ENCODE measurements at regions not wholly inside any gene's neighbourhood (a gene's known extent, or its start where the extent isn't known, plus 50 kb on each side); places are given as distances from the start of the nearest gene placed in this dataset.

DNA sequence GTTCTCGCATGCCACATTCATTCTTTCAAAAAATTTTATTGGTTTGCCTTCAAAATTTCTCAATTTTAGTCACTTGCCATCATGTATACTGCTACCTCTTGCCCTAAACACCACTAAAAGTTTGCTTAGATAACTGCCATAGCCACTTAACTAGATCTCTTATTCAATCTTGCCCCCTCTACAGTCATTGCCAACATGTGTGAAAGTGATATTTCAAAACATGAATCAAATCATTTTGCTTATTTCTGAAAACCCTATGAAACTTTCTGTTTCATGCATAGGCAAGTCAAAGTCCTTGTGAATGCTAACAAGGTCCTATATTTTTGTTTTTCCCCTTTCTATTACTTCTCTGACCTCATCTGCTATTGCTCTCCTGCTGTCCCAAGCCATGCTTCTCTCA is 397.1 kb downstream of the KCNJ3 start:
- DNase-seq (ENCODE audit: extremely low read depth, low read depth, low spot score) = no peak

DNA sequence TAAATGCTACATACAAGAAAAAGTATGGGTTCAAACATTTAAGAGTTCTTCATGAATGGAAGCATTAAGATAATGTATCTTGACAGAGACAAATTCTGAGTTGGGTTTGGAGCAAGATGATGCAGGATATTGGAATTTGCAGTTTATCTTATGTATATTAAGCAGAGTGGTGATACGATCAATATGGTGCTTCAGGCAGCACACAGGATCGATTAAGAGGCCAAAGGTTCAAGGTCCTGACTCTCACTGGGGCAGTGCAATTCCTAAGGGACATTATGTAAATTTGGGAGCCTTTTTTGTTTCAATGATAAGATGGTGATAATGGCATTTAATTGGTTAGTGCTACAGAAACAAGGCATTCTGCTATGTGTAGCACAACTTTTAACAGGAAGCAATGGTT is 381.9 kb downstream of the KCNJ3 start:
- DNase-seq (ENCODE audit: extremely low read depth, low read depth, low spot score) = no peak

DNA sequence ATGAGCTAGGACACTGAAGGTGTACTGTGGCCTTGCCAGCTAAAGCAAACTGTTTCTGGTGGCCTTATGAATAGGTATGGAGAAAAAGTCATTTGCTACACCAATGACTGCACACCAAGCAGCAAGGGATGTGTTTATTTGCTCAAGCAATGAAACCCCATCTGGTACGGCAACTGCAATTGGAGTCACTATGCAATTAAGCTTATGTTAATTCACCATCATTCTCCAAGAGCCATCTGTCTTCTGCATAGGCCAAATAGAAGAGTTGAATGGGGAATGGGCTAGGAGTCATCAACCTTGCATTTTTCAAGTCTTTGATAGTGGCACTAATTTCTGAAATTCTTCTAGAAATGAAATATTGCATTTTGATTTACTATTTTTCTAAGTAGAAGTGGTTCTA is 372.0 kb downstream of the KCNJ3 start:
- no peak for DNase-seq (ENCODE audit: extremely low read depth, low read depth, low spot score)

DNA sequence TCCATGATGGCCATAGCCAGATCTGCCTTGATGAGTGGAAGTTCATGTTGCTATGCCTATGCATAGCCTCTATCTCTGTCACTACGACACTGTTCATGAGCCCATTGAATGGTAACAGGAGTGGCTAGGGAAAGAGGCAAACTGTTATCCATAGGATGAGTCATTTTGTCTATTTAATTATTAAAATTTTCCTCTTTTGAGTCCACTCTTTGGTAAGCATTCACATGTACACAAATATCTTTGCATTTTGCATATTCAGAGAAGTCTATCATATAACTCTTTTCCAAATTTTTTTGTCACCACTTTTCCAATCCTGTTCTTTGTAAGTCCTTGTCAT is 364.4 kb downstream of the KCNJ3 start:
- no peak for DNase-seq (ENCODE audit: extremely low read depth, low read depth, low spot score)

GRCh38 chr2:155062250-155062921 is 363.9 kb downstream of the KCNJ3 start:
- no peak for DNase-seq (ENCODE audit: extremely low read depth, low read depth, low spot score)

DNA sequence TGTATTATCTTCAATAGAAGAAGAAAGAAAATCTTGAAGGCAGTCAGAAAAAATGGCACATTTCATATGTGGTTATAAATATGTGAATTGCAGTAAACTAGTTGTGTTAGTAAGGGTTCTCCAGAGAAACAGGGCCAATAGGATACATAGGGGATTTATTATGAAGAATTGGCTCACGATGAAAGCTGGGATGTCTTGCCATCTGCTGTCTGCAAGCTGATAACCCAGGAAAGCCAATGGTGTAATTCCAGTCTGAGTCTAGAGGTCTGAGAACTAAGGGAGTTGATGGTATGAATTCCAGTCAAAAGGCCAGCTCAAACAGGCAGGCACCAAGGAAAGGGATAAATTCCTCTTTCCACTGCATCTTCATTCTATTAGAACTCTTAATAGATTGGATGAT is 362.4 kb downstream of the KCNJ3 start:
- no peak for DNase-seq (ENCODE audit: extremely low read depth, low read depth, low spot score)

GRCh38 chr2:155054712-155055111 is 356.2 kb downstream of the KCNJ3 start:
- no peak for DNase-seq (ENCODE audit: extremely low read depth, low read depth, low spot score)

DNA sequence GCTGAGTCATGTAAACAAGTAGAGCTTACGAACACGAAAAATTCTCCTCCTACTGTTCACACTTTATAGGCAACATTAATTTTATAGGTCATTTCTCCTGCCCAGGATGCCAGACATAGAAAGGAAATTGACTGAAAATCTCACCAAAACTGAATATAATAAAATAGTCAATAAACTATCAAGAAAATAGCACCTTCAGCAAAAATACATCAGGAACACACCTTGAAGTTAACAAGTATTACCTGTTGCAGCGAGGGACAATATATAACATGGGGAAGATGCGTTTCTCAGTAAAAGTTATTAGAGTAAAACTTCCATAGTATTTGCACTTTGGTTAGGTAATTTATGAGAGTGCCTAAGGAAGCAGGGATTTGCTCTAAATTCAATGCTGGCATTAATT is 344.6 kb downstream of the KCNJ3 start:
- no peak for DNase-seq (ENCODE audit: extremely low read depth, low read depth, low spot score)

DNA sequence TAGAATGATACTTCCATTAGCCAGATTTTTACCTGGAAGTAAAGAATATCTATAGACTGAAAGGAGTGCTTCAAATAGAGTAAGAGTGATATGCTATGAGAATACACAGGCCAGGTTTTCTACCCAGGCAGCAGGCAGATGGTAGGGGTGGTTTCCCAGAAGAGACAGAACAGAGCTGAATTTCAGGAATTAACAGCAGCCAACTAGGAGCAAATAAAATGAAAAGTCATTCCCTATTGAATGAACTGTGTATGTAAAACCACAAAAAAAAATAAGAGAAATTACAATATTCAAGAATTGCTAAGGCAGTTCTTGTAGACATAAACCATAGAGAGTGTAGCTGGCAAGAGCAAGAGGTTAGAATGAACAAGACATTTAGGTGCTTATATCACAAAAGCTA is 336.8 kb downstream of the KCNJ3 start:
- DNase-seq (ENCODE audit: extremely low read depth, low read depth, low spot score) = no peak

DNA sequence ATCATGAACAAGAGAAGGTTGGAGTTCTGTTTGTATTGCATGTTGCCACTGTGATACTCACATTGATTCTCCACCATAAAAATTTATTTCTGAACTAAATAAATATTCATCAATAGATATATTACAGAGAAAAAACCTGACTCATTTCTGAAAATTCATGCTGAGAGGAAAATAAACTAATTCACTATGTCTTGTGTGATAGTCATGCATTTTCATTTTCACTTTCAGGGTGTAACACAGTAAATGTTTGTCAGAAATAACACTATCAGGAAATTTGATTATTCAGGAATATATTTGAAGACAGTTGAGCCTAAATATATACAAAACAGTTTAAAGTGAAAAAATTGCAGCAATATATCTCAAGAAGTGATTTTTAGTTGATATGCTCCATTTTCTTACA is 335.2 kb downstream of the KCNJ3 start:
- DNase-seq (ENCODE audit: extremely low read depth, low read depth, low spot score) = no peak

DNA sequence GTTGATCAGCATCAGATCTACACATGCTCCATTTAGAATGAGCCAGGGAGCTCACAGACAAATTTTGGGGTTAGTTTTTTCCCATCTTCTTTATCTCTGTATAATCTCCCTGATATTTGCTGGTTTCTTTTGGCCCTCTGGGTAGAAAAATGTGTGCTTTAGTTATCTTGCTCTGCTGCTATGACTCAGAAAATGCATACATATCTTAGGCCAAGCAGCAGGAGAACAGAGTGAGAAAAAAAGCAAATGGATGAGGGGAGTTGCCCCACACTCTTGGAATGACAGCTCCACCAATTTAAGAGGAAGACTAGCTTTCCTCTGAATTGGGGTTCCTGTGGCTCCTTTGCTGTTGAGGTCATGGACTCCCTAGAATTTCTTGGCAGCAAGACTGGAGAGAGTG is 331.8 kb downstream of the KCNJ3 start:
- no peak for DNase-seq (ENCODE audit: extremely low read depth, low read depth, low spot score)

GRCh38 chr2:155026651-155027174 is 328.2 kb downstream of the KCNJ3 start:
- DNase-seq (ENCODE audit: extremely low read depth, low read depth, low spot score) = no peak

GRCh38 chr2:155023674-155024073 is 325.2 kb downstream of the KCNJ3 start:
- no peak for DNase-seq (ENCODE audit: extremely low read depth, low read depth, low spot score)

- DNase-seq (ENCODE audit: extremely low read depth, low read depth, low spot score) = no peak
Observed at GRCh38 chr2:155022531-155022930, 324.0 kb downstream of the KCNJ3 start.

- DNase-seq (ENCODE audit: extremely low read depth, low read depth, low spot score) = no peak
Observed at GRCh38 chr2:155021618-155022017, 323.1 kb downstream of the KCNJ3 start.

GRCh38 chr2:155020246-155020645 is 321.8 kb downstream of the KCNJ3 start:
- DNase-seq (ENCODE audit: extremely low read depth, low read depth, low spot score) = no peak

GRCh38 chr2:155010925-155011324 is 312.4 kb downstream of the KCNJ3 start:
- DNase-seq (ENCODE audit: extremely low read depth, low read depth, low spot score) = no peak

- no peak for DNase-seq (ENCODE audit: extremely low read depth, low read depth, low spot score)
Observed at GRCh38 chr2:154995361-154995760, 296.9 kb downstream of the KCNJ3 start.

GRCh38 chr2:154992826-154993225 is 294.3 kb downstream of the KCNJ3 start:
- peak; percentile 78 for DNase-seq (ENCODE audit: extremely low read depth, low read depth, low spot score)

DNA sequence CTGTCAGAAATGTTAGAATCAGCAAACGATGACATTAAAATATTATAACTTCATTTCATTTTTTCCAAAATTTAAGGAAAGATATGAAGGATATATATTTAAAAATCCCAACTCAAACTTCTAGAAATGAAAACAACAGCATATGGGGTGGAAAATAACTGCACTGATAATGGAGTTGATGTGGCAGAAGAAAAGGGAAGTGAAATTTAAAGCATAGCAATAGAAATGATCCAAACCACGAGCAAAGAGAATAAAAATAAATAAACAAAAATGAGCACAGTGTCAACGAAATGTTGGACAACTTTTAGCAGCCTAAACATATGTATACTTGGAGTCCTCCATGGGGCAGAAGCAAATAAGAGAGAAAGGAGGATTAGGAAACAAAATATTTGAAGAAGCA is 280.2 kb downstream of the KCNJ3 start:
- no peak for DNase-seq (ENCODE audit: extremely low read depth, low read depth, low spot score)

DNA sequence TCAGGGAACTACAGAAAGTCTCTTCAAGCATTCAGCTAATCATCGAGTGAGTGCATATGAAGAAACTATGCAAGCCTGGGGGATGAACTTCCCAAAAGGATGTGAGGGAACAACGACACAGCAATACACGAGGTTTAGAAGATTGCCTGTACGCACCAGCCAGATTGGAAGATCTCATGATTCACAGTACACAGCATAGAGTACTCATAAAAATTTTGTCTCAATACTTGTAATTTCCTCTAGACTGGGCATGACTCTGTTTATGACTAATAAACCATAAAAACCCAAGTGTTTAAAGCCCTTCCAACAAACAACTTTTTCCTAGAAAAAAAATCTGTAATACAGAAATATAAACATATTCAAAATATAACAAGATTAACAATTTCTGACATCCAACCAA is 279.7 kb downstream of the KCNJ3 start:
- no peak for DNase-seq (ENCODE audit: extremely low read depth, low read depth, low spot score)

DNA sequence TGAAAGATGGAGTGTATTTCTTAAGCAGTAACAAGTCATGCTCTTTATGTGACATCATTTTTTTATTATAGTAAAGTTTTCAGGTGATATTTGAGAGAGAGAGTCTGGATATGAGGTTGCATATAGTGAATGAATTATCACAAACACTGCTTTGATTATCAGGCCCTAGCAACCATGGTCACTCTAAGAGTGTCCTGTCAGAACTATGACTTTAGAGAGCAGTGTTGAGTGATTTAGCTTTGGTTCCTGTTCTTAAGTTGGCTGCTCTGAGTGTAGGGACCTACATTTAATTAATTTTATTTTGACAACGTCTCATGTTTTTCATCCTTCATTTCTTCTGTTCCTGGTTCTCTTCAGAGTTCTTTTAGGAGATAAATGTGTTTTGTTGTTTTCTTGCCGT is 275.5 kb downstream of the KCNJ3 start:
- no peak for DNase-seq (ENCODE audit: extremely low read depth, low read depth, low spot score)

GRCh38 chr2:154963511-154963910 is 265.0 kb downstream of the KCNJ3 start:
- DNase-seq (ENCODE audit: extremely low read depth, low read depth, low spot score) = peak; percentile 91
